Liver (tissue), 7 donors: ENCODE measurements at regions not wholly inside any gene's neighbourhood (a gene's known extent, or its start where the extent isn't known, plus 50 kb on each side); places are given as distances from the start of the nearest gene placed in this dataset.

Experiments
- DNase-seq: peaks from one replicate; pipeline ENCODE4 v3.0.0-alpha.2; 2017; ENCODE audit warnings: low spot score
- H3K27ac ChIP-seq, 2 donors: one replicate each; pipeline ENCODE4 v1.7.0; 2013; ENCODE audit warnings: inconsistent platforms in 2 of 2, low read length in 2 of 2, control low read depth in 1 of 2, low read depth in 1 of 2, mild to moderate bottlenecking in 1 of 2
- H3K27me3 ChIP-seq, 4 donors: one replicate each; pipeline versions ENCODE4 v1.6.1 to v1.7.0; 2013; ENCODE audit warnings: low read length in 3 of 4, inconsistent platforms in 1 of 4, mild to moderate bottlenecking in 1 of 4, moderate library complexity in 1 of 4; ENCODE audit not compliant: control insufficient read depth in 4 of 4, insufficient read depth in 4 of 4
- H3K36me3 ChIP-seq, 4 donors: one replicate each; pipeline versions ENCODE4 v1.6.1 to v1.7.0; 2013; ENCODE audit warnings: low read length in 3 of 4, mild to moderate bottlenecking in 3 of 4, low read depth in 1 of 4, moderate library complexity in 1 of 4; ENCODE audit not compliant: control insufficient read depth in 4 of 4, insufficient read depth in 3 of 4
- H3K4me1 ChIP-seq, 4 donors: one replicate each; pipeline versions ENCODE4 v1.6.1 to v1.7.0; 2013; ENCODE audit warnings: low read length in 3 of 4, mild to moderate bottlenecking in 3 of 4, moderate library complexity in 1 of 4; ENCODE audit not compliant: control insufficient read depth in 4 of 4, insufficient read depth in 4 of 4
- H3K4me3 ChIP-seq, 3 donors: one replicate each; pipeline versions ENCODE4 v1.6.1 to v1.7.0; 2013; ENCODE audit warnings: low read length in 3 of 3, control low read depth in 1 of 3, low read depth in 1 of 3, mild to moderate bottlenecking in 1 of 3
- H3K9ac ChIP-seq, 2 donors: one replicate each; pipeline ENCODE4 v1.7.0; 2013; ENCODE audit warnings: low read length in 2 of 2, mild to moderate bottlenecking in 2 of 2, moderate library complexity in 2 of 2, control low read depth in 1 of 2, low read depth in 1 of 2
- H3K9me3 ChIP-seq, 4 donors: one replicate each; pipeline versions ENCODE4 v1.6.1 to v1.7.0; 2013; ENCODE audit warnings: low read length in 3 of 4; ENCODE audit not compliant: control insufficient read depth in 4 of 4
- ATF3 ChIP-seq: IDR thresholded peaks from 2 replicates; pipeline ENCODE4 v1.6.1; 2016; ENCODE audit warnings: antibody characterized with exemption
- FOXA2 ChIP-seq: IDR thresholded peaks from 2 replicates; pipeline ENCODE4 v1.6.1; 2016; ENCODE audit warnings: antibody characterized with exemption
- GABPA ChIP-seq, 2 donors: IDR thresholded peaks in 1 of 2; conservative IDR thresholded peaks in 1 of 2; 2 replicates each; pipeline ENCODE4 v1.6.1; 2016; ENCODE audit warnings: antibody characterized with exemption in 2 of 2, mild to moderate bottlenecking in 1 of 2, moderate library complexity in 1 of 2
- HNF4A ChIP-seq, 2 donors: conservative IDR thresholded peaks; 2 replicates each; pipeline ENCODE4 v1.6.1; 2016; ENCODE audit warnings: antibody characterized with exemption in 2 of 2, mild to moderate bottlenecking in 2 of 2
- HNF4G ChIP-seq: IDR thresholded peaks from 2 replicates; pipeline ENCODE4 v1.6.1; 2016; ENCODE audit warnings: antibody characterized with exemption
- JUND ChIP-seq, 2 donors: IDR thresholded peaks; 2 replicates each; pipeline ENCODE4 v1.6.1; 2016; ENCODE audit warnings: antibody characterized with exemption in 2 of 2
- MAX ChIP-seq: IDR thresholded peaks from 2 replicates; pipeline ENCODE4 v1.6.1; 2016; ENCODE audit warnings: antibody characterized with exemption
- NR2F2 ChIP-seq: IDR thresholded peaks from 2 replicates; pipeline ENCODE4 v1.6.1; 2016; ENCODE audit warnings: antibody characterized with exemption
- RAD21 ChIP-seq, 2 donors: IDR thresholded peaks; 2 replicates each; pipeline ENCODE4 v1.6.1; 2016; ENCODE audit warnings: antibody characterized with exemption in 2 of 2, mild to moderate bottlenecking in 2 of 2
- TAF1 ChIP-seq: conservative IDR thresholded peaks from 2 replicates; pipeline ENCODE4 v1.6.1; 2016; ENCODE audit warnings: antibody characterized with exemption, mild to moderate bottlenecking
- YY1 ChIP-seq: IDR thresholded peaks from 2 replicates; pipeline ENCODE4 v1.6.1; 2016; ENCODE audit warnings: antibody characterized with exemption, mild to moderate bottlenecking
- ZBTB33 ChIP-seq: IDR thresholded peaks from 2 replicates; pipeline ENCODE4 v1.6.1; 2016; ENCODE audit warnings: antibody characterized with exemption
- whole genome bisulfite sequencing: extraction: QIAGEN DNeasy Blood & Tissue Kit; methylation state at CpG from one replicate; pipeline ENCODE4 v1.1.7; 2013; 5-methylcytosine and 5-hydroxymethylcytosine counted together
- donor health status: healthy.
- donor health status: healthy.
- donor health status: healthy.
- donor health status: healthy.

GRCh38 chr2:111660811-111661210, 223.2 kb downstream of the ANAPC1 start:
- peaks cover 0 to 11% (median 2%) of the 10 kb centered on the region in 4 donors for H3K4me1 ChIP-seq
- H3K27me3 ChIP-seq, result no peaks in the 10 kb centered on the region
- no peaks in the 10 kb centered on the region for H3K36me3 ChIP-seq
- no peak for DNase-seq
- 99% methylated on average over 5 of the region's 5 CpGs for WGBS
- H3K4me3 ChIP-seq, result no peak overlapping the region
- H3K27ac ChIP-seq, result no peak overlapping the region
- TF ChIP-seq ATF3, result no peak
- no peak for TF ChIP-seq TAF1
- TF ChIP-seq NR2F2, result no peak
- no peak for TF ChIP-seq JUND (IDR thresholded peaks at IDR 0.05)
- no peak for TF ChIP-seq GABPA (IDR thresholded peaks at IDR 0.05 in 1 of 2, conservative IDR thresholded peaks at IDR 0.05 in 1 of 2)
- TF ChIP-seq RAD21 (IDR thresholded peaks at IDR 0.05), result no peak
- TF ChIP-seq HNF4G, result no peak
- TF ChIP-seq FOXA2, result no peak
- H3K9me3 ChIP-seq, result no peaks in the 10 kb centered on the region
- H3K9ac ChIP-seq, result no peak overlapping the region

- no peak for DNase-seq
- peaks cover 0 to 11% (median 2%) of the 10 kb centered on the region in 4 donors for H3K4me1 ChIP-seq
- 94% methylated on average over 7 of the region's 7 CpGs for WGBS
- H3K36me3 ChIP-seq, result no peaks in the 10 kb centered on the region
- H3K4me3 ChIP-seq, result no peak overlapping the region
- no peak overlapping the region for H3K27ac ChIP-seq
- H3K27me3 ChIP-seq, result no peaks in the 10 kb centered on the region
- H3K9me3 ChIP-seq, result no peaks in the 10 kb centered on the region
- TF ChIP-seq MAX, result no peak
- TF ChIP-seq GABPA (IDR thresholded peaks at IDR 0.05 in 1 of 2, conservative IDR thresholded peaks at IDR 0.05 in 1 of 2), result no peak
- TF ChIP-seq HNF4G, result no peak
- TF ChIP-seq ATF3, result no peak
- TF ChIP-seq YY1, result no peak
- TF ChIP-seq HNF4A (conservative IDR thresholded peaks at IDR 0.05), result no peak
- no peak for TF ChIP-seq ZBTB33
- no peak overlapping the region for H3K9ac ChIP-seq
Observed at GRCh38 chr2:111661286-111661940, 222.6 kb downstream of the ANAPC1 start.

- TF ChIP-seq FOXA2, result no peak
- DNase-seq, result no peak
- no peaks in the 10 kb centered on the region for H3K9me3 ChIP-seq
- no peak overlapping the region for H3K4me3 ChIP-seq
- H3K27me3 ChIP-seq, result no peaks in the 10 kb centered on the region
- H3K36me3 ChIP-seq, result no peaks in the 10 kb centered on the region
- WGBS, result 88% methylated on average over 6 of the region's 6 CpGs
- H3K27ac ChIP-seq, result no peak overlapping the region
- no peak overlapping the region for H3K9ac ChIP-seq
- peaks cover 0 to 11% (median 2%) of the 10 kb centered on the region in 4 donors for H3K4me1 ChIP-seq
Observed at GRCh38 chr2:111662039-111662770, 221.8 kb downstream of the ANAPC1 start.
